Umbilical cord (tissue), 1 donor: ENCODE measurements at regions not wholly inside any gene's neighbourhood (a gene's known extent, or its start where the extent isn't known, plus 50 kb on each side); places are given as distances from the start of the nearest gene placed in this dataset.

Source experiments
- DNase-seq: peaks from one replicate; pipeline ENCODE4 v3.0.0-alpha.2; 2015; ENCODE audit warnings: low spot score

DNA sequence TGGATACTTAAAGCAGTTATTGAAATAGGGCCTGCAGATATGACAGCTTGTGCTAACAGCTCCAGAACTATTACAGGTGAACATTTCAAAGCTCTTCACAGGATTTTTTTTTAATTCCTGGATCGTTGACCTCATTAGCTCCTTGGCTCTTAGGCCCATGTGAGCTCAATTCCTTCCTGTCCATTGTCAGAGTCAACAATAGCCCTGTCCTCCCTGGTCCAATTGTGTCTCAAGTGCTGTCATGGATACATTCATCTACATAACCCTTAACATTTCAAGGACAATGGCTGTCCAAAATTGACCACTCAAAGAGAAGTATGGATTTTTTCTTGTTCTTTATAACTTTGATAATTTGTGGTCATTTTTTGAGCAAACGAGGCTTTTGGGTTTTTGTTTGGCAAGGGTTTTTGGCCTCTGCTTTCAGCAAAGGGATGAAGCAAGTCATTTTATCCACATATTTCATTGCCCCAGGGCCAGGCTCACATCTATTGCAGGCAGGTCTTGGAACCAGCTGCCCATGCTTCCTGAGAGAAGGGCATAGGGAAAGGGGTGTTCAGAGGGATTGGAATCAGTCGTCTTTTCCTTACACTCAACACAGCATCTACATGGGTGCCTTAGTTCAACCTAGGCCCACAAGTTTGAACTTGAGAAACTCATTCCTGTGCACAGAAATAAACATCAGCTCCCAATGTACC is 282.1 kb downstream of the TPBG start:
- DNase-seq: no peak

- no peak for DNase-seq
Observed at GRCh38 chr6:82646231-82646615, 282.6 kb downstream of the TPBG start.

DNA sequence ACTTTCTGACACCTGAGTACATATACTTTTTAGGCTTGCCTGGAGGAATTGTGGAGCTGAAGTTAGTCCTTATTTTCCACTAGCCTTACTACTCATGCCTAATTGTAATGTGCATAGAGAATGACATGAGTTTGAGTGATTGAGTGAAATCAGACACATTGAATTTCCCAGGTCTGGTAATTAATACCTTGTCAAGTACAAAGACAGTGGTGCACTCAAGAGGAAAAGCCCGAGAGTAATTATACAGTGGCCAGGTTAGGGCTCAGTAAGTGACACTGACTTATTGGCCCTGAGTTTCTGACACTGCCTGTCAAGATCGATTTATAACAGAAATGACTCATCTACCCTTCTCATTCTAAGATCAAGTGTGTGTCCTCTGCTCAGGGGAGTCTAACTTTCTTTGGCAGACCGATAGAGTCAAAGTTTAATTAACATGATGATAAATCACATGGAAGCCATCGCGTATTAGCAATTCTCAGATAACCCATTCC is 288.3 kb downstream of the TPBG start:
- DNase-seq: no peak

GRCh38 chr6:82679232-82679631 is 315.6 kb downstream of the TPBG start:
- DNase-seq: no peak

- DNase-seq: no peak
Observed at GRCh38 chr6:82680192-82680591, 316.6 kb downstream of the TPBG start.

DNA sequence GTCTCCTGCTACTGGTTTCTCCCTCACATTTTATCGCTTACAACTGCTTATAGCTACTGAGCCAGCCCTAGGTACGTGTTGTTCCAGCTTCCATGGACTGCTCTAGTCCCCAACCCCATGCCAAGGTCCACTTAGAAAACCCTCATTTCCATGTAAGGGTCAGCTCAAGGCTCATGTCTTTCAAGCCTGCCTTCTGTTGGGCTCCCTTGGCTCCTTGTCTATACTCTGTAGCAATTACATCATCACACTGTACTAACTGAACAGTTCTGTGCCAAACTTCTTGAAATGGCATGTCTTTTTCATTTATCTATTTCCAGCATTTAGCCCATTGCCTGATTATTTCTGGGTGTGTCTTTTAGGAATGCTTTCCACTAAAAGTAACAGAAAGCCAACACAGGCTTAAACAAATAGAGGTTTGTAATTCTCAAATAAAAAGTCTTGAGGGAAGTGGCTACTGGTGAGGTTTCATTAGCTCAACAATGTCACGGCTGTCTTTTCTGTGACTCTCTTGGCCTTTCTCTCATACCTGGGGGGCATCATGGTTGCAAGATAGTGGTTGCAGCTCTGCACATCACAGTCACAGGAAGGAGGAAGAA is 317.6 kb downstream of the TPBG start:
- DNase-seq: no peak

GRCh38 chr6:82686719-82687118 is 323.1 kb downstream of the TPBG start:
- no peak for DNase-seq

DNA sequence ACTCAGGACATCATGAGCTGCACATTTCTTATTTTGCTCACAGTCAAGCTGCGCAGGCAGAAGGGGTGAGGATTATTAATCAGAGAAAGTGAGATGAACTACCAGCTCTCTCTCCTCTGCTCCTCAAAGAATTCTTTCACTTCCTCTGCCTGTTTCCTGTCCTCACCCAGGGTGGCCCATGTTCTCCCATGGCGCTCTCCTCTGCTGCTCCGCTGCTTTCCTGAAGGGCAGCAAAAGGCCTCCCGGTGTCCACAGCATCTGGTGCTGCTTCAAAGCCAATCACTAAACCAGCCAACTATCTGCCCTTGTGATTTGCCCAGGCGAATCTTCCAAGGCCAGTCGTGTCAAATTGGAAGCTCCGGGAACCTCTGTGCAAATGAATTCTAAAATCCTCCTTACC is 324.2 kb downstream of the TPBG start:
- DNase-seq: no peak

DNA sequence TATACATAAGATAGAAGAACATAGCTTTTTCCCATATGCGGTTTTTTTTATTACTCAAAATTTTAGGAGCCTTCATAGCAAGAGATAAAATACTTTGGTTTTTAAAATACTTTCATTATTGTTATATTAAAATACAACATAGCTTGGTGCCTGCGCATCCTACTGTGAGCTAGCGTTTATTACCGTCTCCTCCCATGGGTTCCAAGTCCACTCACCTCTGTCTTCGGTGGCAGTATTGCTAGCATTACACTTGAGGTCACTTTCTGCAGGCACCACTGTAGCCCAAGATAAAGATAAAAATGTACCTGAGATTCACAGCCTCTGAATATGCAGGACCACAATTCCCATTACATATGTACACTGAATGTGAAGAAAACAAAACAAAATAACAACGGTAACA is 326.7 kb downstream of the TPBG start:
- no peak for DNase-seq

- no peak for DNase-seq
Observed at GRCh38 chr6:82691997-82692396, 328.4 kb downstream of the TPBG start.

DNA sequence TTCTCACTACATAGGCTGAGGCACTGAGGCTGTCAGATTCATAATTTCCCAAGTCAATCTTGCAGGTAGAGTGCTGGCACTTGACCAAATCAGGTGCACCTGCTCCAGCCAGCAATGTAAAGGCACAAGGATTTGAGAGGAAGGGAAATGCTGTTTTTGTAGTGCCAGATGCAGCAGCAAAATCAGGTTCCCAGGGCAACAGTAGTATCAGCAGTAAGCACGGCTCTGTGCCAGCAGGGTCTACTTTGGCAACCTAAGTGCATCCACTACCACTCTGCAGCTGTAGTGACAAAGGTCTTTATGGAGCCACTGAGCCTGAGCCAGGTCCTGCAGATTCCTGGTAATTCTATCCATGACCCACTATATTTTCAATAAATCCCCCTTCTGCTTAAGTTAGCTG is 329.5 kb downstream of the TPBG start:
- DNase-seq: no peak

DNA sequence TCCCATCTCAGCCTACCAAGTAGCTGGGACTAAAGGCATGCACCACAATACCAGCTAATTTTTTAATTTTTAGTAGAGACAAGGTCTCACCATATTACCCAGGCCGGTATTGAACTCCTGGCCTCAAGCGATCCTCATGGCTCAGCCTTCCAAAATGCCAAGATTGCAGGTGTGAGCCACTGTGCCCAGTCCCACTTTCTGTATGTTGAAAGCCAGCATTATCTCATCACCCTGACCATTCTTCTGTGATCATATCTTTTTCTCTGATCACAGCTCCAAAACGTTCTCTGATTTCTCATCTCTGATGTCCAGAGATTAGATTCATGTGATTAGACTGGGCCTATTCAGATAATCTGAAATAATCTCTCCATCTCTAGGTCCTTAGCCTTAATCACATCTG is 337.7 kb downstream of the TPBG start:
- no peak for DNase-seq

- no peak for DNase-seq
Observed at GRCh38 chr6:82702574-82702973, 339.0 kb downstream of the TPBG start.

DNA sequence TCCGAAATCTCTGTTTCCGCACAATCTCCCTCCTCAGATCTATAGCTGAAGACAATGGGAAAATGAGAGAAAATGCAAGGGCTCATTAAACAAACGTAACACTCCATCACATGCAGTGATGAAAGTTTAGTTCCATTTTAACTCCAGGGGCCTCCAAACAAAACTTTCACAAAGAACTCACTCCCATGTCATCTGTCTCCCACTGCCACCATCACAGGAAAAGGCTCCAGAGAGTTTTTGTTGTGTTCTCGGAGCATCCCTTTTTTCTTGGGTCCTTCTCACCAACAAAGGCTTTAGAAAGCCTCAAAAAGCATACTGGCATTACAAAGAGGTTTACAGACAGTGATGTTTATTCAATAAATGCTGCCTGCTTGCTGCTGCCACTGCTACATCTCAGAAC is 339.6 kb downstream of the TPBG start:
- DNase-seq: no peak

DNA sequence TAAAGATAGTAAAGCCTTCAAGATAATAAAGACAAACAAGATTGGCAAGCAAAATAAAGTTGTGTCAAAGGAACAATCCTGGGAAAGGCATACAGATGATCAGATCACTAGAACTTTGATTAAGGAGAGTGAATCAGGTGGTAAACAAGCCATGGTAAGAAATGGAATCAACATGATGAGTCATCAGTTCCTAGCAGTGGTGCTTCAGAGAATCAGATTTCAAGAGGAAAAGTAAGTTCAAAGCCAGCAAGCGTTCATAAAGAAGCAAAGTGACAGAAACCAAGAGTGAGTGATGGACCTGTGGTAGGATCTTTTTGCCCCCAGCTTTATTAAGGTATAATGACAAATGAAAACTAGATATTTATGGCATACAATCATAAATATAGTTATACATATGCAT is 340.4 kb downstream of the TPBG start:
- no peak for DNase-seq

- DNase-seq: no peak
Observed at GRCh38 chr6:82705579-82705978, 342.0 kb downstream of the TPBG start.

GRCh38 chr6:82711105-82711827 is 347.6 kb downstream of the TPBG start:
- DNase-seq: no peak

DNA sequence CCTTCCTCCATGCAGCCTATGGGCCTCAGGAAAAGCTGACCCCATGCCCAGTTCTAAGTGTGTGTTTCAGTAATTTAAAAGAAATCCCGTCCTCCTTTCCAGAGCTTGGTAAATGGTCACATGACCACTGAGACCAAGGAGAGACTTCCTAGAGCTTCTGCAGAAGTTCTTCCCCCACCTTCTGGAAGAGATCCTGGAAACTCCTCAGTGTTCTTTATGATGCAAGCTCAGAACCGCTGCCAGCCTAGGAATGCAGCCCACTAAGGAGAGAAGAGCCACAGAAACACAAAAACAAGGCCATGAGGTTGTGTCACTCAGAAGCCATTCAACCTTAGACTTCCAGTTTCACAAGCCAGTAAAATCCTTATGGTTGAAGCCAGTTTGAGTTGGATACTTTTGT is 348.4 kb downstream of the TPBG start:
- no peak for DNase-seq

DNA sequence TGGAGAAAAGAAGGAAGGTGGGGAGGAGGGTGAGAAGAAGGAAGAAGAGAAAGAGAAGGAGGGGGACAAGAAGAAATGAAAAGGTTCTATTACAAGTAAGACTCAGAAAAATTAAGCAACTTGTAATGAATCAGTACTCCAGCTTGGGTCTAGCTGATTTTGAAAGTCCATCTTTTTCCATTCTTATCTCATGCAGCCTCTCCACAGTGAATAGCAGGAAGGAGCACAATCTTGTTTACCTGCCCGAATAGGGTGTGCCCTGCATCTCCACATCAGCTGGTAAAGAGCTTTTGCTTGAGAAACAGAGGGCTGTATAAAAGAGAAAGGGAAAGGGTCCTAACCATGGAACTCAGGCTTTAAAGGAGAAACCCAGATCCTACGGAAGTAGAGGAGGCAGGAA is 348.8 kb downstream of the TPBG start:
- DNase-seq: no peak

GRCh38 chr6:82712826-82713225 is 349.2 kb downstream of the TPBG start:
- no peak for DNase-seq

- no peak for DNase-seq
Observed at GRCh38 chr6:82720992-82721391, 344.6 kb downstream of the UBE3D start.

DNA sequence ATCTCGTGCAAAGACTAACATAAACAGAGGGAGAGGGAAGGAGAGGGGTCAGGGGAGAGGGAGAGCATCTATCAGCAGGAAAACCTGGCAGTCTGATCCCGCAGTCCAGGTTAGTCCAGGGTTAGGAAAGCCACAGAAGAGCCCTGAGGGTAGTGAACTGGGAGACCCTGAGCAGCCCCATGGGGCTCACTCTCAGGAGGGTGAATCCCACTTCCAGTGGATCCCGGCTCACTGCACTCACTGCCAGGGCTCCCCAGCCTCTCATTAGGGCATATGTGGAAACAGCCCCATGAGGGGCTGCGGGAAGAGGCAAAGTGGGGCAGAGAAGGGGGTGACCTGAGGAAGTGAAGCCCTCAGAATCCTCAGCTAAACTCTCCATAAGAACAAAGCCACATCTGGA is 329.9 kb downstream of the UBE3D start:
- no peak for DNase-seq

- DNase-seq: no peak
Observed at GRCh38 chr6:82737965-82738364, 327.7 kb downstream of the UBE3D start.
